H1 (cell line): ENCODE measurements at regions not wholly inside any gene's neighbourhood (a gene's known extent, or its start where the extent isn't known, plus 50 kb on each side); places are given as distances from the start of the nearest gene placed in this dataset.

Source experiments
- CTCF ChIA-PET: fragments of 300-600 bp; sonication (Branson Sonifier 250); formaldehyde crosslinking; loops from one replicate; lab custom pipeline; 2021; ENCODE audit not compliant: partially characterized antibody; lab: Charles Lee
- POLR2A ChIA-PET: fragments of 300-600 bp; sonication (Branson Sonifier 250); formaldehyde crosslinking; loops from one replicate; lab custom pipeline; 2021; ENCODE audit warnings: inconsistent platforms; ENCODE audit not compliant: partially characterized antibody; lab: Charles Lee
- DNase-seq, 2 experiments: peaks; one replicate each; pipeline versions ENCODE4 v3.0.0 to v3.0.0-alpha.2; 2010 to 2022; ENCODE audit warnings: low spot score in 2 of 2, low read depth in 1 of 2, mixed read lengths in 1 of 2
- FAIRE-seq: peaks from 2 replicates; lab custom pipeline; 2011; peaks lifted over from hg19 to GRCh38; lab: Jason Lieb, UNC
- H2AFZ ChIP-seq: 2 replicates; pipeline ENCODE4 v1.8.1; 2012; ENCODE audit warnings: low read length, inconsistent platforms
- H2AK5ac ChIP-seq: 2 replicates; pipeline ENCODE4 v1.6.1; 2013; ENCODE audit warnings: low read depth, low read length
- H2BK120ac ChIP-seq: replicated peaks from 2 replicates; pipeline ENCODE3; 2013; ENCODE audit warnings: low read depth, low read length, inconsistent platforms
- H2BK12ac ChIP-seq: 2 replicates; pipeline ENCODE4 v1.6.1; 2013; ENCODE audit warnings: low read depth, low read length
- H2BK15ac ChIP-seq: 2 replicates; pipeline ENCODE4 v1.6.1; 2013; ENCODE audit warnings: low read length
- H2BK20ac ChIP-seq: 2 replicates; pipeline ENCODE4 v1.6.1; 2013; ENCODE audit warnings: low read length
- H2BK5ac ChIP-seq: 2 replicates; pipeline ENCODE4 v1.6.1; 2013; ENCODE audit warnings: low read depth, low read length
- H3K14ac ChIP-seq: 2 replicates; pipeline ENCODE4 v1.6.1; 2013; ENCODE audit warnings: inconsistent platforms; ENCODE audit not compliant: insufficient read length
- H3K18ac ChIP-seq: 2 replicates; pipeline ENCODE4 v1.6.1; 2013; ENCODE audit warnings: low read length; ENCODE audit errors: extremely low read depth
- H3K23ac ChIP-seq: 2 replicates; pipeline ENCODE4 v1.6.1; 2013; ENCODE audit warnings: inconsistent platforms; ENCODE audit not compliant: insufficient read length
- H3K23me2 ChIP-seq: 2 replicates; pipeline ENCODE4 v1.6.1; 2013; ENCODE audit warnings: low read depth, low read length
- H3K27ac ChIP-seq: 2 replicates; pipeline ENCODE4 v1.6.1; 2011; ENCODE audit warnings: low read depth, low read length, inconsistent platforms
- H3K27me3 ChIP-seq, 4 experiments: replicated peaks in 1 of 4; 1 replicate in 1 of 4; 2 replicates in 3 of 4; pipeline versions ENCODE4 v1.6.1 to v1.8.1; 2011 to 2013; ENCODE audit warnings: low read length in 3 of 4, mild to moderate bottlenecking in 3 of 4, inconsistent platforms in 2 of 4, mixed read lengths in 2 of 4, moderate library complexity in 1 of 4; ENCODE audit not compliant: control insufficient read depth in 3 of 4, insufficient read depth in 3 of 4; ENCODE audit errors: extremely low read depth in 1 of 4
- H3K36me3 ChIP-seq, 4 experiments: 2 replicates each; pipeline versions ENCODE4 v1.6.1 to v1.8.1; 2011 to 2013; ENCODE audit warnings: mild to moderate bottlenecking in 4 of 4, low read length in 3 of 4, moderate library complexity in 2 of 4, control low read depth in 1 of 4, inconsistent platforms in 1 of 4; ENCODE audit not compliant: insufficient read depth in 4 of 4, control insufficient read depth in 2 of 4
- H3K4ac ChIP-seq: replicated peaks from 2 replicates; pipeline ENCODE3; 2013; ENCODE audit warnings: low read length, low read depth, mixed read lengths, inconsistent platforms; ENCODE audit not compliant: insufficient read length
- H3K4me1 ChIP-seq, 4 experiments: replicated peaks in 1 of 4; 1 replicate in 1 of 4; 2 replicates in 3 of 4; pipeline versions ENCODE4 v1.6.1 to v1.8.1; 2011 to 2013; ENCODE audit warnings: low read length in 3 of 4, inconsistent platforms in 2 of 4, mixed read lengths in 1 of 4; ENCODE audit not compliant: insufficient read depth in 4 of 4, control insufficient read depth in 3 of 4
- H3K4me2 ChIP-seq, 2 experiments: 2 replicates each; pipeline versions ENCODE4 v1.6.1 to v1.8.1; 2011 to 2013; ENCODE audit warnings: low read depth in 2 of 2, low read length in 2 of 2, control low read depth in 1 of 2, inconsistent platforms in 1 of 2, mild to moderate bottlenecking in 1 of 2; ENCODE audit not compliant: insufficient read depth in 1 of 2
- H3K4me3 ChIP-seq, 4 experiments: fragments of 200-600, 300-600 bp in 1 of 4; sonication (generic), shearing (Covaris generic), sonication (Bioruptor Twin) in 1 of 4; 2 replicates each; pipeline versions ENCODE4 v1.5.1 to v1.8.1; 2011 to 2016; ENCODE audit warnings: low read length in 4 of 4, low read depth in 3 of 4, control low read depth in 2 of 4, inconsistent platforms in 2 of 4, mild to moderate bottlenecking in 2 of 4, mixed read lengths in 1 of 4, moderate library complexity in 1 of 4; ENCODE audit not compliant: insufficient read depth in 2 of 4; ENCODE audit errors: extremely low read depth in 1 of 4
- H3K56ac ChIP-seq: replicated peaks from 2 replicates; pipeline ENCODE3; 2013; ENCODE audit warnings: low read depth, mild to moderate bottlenecking, mixed read lengths, low read length, inconsistent platforms; ENCODE audit not compliant: insufficient read length
- H3K79me1 ChIP-seq: 2 replicates; pipeline ENCODE4 v1.6.1; 2013; ENCODE audit warnings: low read depth, low read length, control low read depth
- H3K79me2 ChIP-seq, 2 experiments: 2 replicates each; pipeline versions ENCODE4 v1.6.1 to v1.8.1; 2012 to 2013; ENCODE audit warnings: low read length in 2 of 2, mild to moderate bottlenecking in 2 of 2, inconsistent platforms in 1 of 2; ENCODE audit not compliant: insufficient read depth in 2 of 2, control insufficient read depth in 1 of 2
- H3K9ac ChIP-seq, 4 experiments: replicated peaks in 1 of 4; 1 replicate in 1 of 4; 2 replicates in 3 of 4; pipeline versions ENCODE4 v1.6.1 to v1.8.1; 2011 to 2013; ENCODE audit warnings: low read depth in 3 of 4, low read length in 3 of 4, control low read depth in 2 of 4, mild to moderate bottlenecking in 2 of 4, moderate library complexity in 2 of 4, inconsistent platforms in 1 of 4; ENCODE audit errors: extremely low read depth in 1 of 4
- H3K9me3 ChIP-seq, 2 experiments: 2 replicates each; pipeline versions ENCODE4 v1.6.1 to v1.8.1; 2012 to 2013; ENCODE audit warnings: mild to moderate bottlenecking in 2 of 2, moderate library complexity in 2 of 2, control low read depth in 1 of 2, inconsistent platforms in 1 of 2, low read depth in 1 of 2, low read length in 1 of 2, mixed read lengths in 1 of 2; ENCODE audit not compliant: insufficient read depth in 2 of 2
- H4K20me1 ChIP-seq, 2 experiments: replicated peaks in 1 of 2; 2 replicates each; pipeline versions ENCODE3 to v1.8.1; 2011 to 2013; ENCODE audit warnings: inconsistent platforms in 2 of 2, low read length in 2 of 2, mild to moderate bottlenecking in 1 of 2; ENCODE audit not compliant: insufficient read depth in 2 of 2, control insufficient read depth in 1 of 2
- H4K5ac ChIP-seq: 2 replicates; pipeline ENCODE4 v1.6.1; 2013; ENCODE audit warnings: low read length, low read depth, mixed read lengths, inconsistent platforms; ENCODE audit not compliant: insufficient read length
- H4K8ac ChIP-seq: 2 replicates; pipeline ENCODE4 v1.8.0; 2013; ENCODE audit warnings: mild to moderate bottlenecking, moderate library complexity, low read length, inconsistent platforms; ENCODE audit not compliant: insufficient read depth; ENCODE audit errors: extremely low read depth
- H4K91ac ChIP-seq: replicated peaks from 2 replicates; pipeline ENCODE3; 2013; ENCODE audit warnings: low read length, mixed read lengths, inconsistent platforms; ENCODE audit not compliant: insufficient read length
- CBX5 ChIP-seq: fragments of 300-800, 300-1000 bp; sonication (generic); IDR thresholded peaks from 2 replicates; pipeline ENCODE4 v1.7.1; 2016; ENCODE audit warnings: antibody characterized with exemption, low read length, low read depth
- CEBPB ChIP-seq: IDR thresholded peaks from 2 replicates; pipeline ENCODE4 v1.6.1; 2012; ENCODE audit warnings: low read depth, low read length
- CHD1 ChIP-seq: IDR thresholded peaks from 2 replicates; pipeline ENCODE4 v1.6.1; 2012; ENCODE audit warnings: low read depth, low read length, improper control_type of control experiment
- CREB1 ChIP-seq: IDR thresholded peaks from 2 replicates; pipeline ENCODE4 v1.6.1; 2012; ENCODE audit warnings: inconsistent platforms
- EGR1 ChIP-seq: IDR thresholded peaks from 2 replicates; pipeline ENCODE4 v1.6.1; 2011; ENCODE audit warnings: low read depth, low read length, borderline replicate concordance
- GABPA ChIP-seq: IDR thresholded peaks from 2 replicates; pipeline ENCODE4 v1.6.1; 2011; ENCODE audit warnings: mild to moderate bottlenecking, low read length, moderate library complexity, borderline replicate concordance; ENCODE audit not compliant: insufficient read depth
- PHF8 ChIP-seq: fragments of 200-600 bp; sonication (generic); conservative IDR thresholded peaks from 2 replicates; pipeline ENCODE4 v1.7.1; 2012; ENCODE audit warnings: low read depth, mild to moderate bottlenecking, inconsistent platforms, low read length, moderate library complexity
- RBBP5 ChIP-seq: IDR thresholded peaks from 2 replicates; pipeline ENCODE4 v1.7.1; 2012; ENCODE audit warnings: low read depth, mild to moderate bottlenecking, inconsistent platforms, low read length, moderate library complexity, borderline replicate concordance
- SAP30 ChIP-seq: fragments of 300-600 bp; sonication (generic); IDR thresholded peaks from 2 replicates; pipeline ENCODE4 v1.7.1; 2012; ENCODE audit warnings: low read length, moderate library complexity, mild to moderate bottlenecking, inconsistent platforms; ENCODE audit not compliant: insufficient read depth, insufficient replicate concordance
- SIRT6 ChIP-seq: IDR thresholded peaks from one replicate; pipeline ENCODE4 v1.7.1; 2012; ENCODE audit warnings: low read length, inconsistent platforms
- SP2 ChIP-seq: IDR thresholded peaks from 2 replicates; pipeline ENCODE4 v1.6.1; 2012; ENCODE audit warnings: mild to moderate bottlenecking, low read length, inconsistent platforms
- TAF1 ChIP-seq: IDR thresholded peaks from 2 replicates; pipeline ENCODE4 v1.6.1; 2011; ENCODE audit warnings: mild to moderate bottlenecking, low read depth, low read length
- TEAD4 ChIP-seq: IDR thresholded peaks from 2 replicates; pipeline ENCODE4 v1.6.1; 2012; ENCODE audit warnings: low read depth, low read length, inconsistent platforms, mixed read lengths
- YY1 ChIP-seq: IDR thresholded peaks from 2 replicates; pipeline ENCODE4 v1.6.1; 2011; ENCODE audit warnings: low read depth, mild to moderate bottlenecking, low read length

GRCh38 chr10:128894641-128895040 is 572.4 kb upstream of the MGMT start (continued):
- no peak for TF ChIP-seq CBX5

- no peak overlapping the region for H2BK15ac ChIP-seq
- H3K4me1 ChIP-seq, result peaks cover 0 to 13% (median 4%) of the 10 kb centered on the region in 4 experiments; a peak in 5 of 7 replicates
- no peaks in the 10 kb centered on the region for H3K27me3 ChIP-seq
- H2AK5ac ChIP-seq, result no peak overlapping the region
- DNase-seq (no peak), FAIRE-seq (no peak)
- H2AFZ ChIP-seq, result no peak overlapping the region
- no peaks in the 10 kb centered on the region for H3K79me1 ChIP-seq
- no peak overlapping the region for H2BK20ac ChIP-seq
- ChIA-PET POLR2A (no interaction called here), CTCF (interaction anchor here (0.6 to 2.4 kb wide), 5 partner anchors 13 to 261 kb away, joined by 3 to 6 read pairs (median 5); no protein-coding TSS in a partner anchor)
- H3K18ac ChIP-seq, result no peak overlapping the region
- H3K9ac ChIP-seq, result no peak overlapping the region
- H3K36me3 ChIP-seq, result no peaks in the 10 kb centered on the region
- no peak overlapping the region for H3K23ac ChIP-seq
- H4K5ac ChIP-seq, result no peak overlapping the region
- H3K23me2 ChIP-seq, result no peaks in the 10 kb centered on the region; the same call in 1 of the 2 replicates
- no peak overlapping the region for H3K56ac ChIP-seq
- H2BK120ac ChIP-seq, result no peak overlapping the region
- no peaks in the 10 kb centered on the region for H3K79me2 ChIP-seq
- no peak overlapping the region for H2BK5ac ChIP-seq
- H3K9me3 ChIP-seq, result no peaks in the 10 kb centered on the region
- no peaks in the 10 kb centered on the region for H4K20me1 ChIP-seq
- no peak overlapping the region for H3K4me2 ChIP-seq
- no peak overlapping the region for H2BK12ac ChIP-seq
- no peak overlapping the region for H3K4ac ChIP-seq
- no peak overlapping the region for H3K27ac ChIP-seq
- no peak overlapping the region for H4K8ac ChIP-seq
- H4K91ac ChIP-seq, result no peak overlapping the region
- H3K14ac ChIP-seq, result no peak overlapping the region
- no peak overlapping the region for H3K4me3 ChIP-seq
- no peak for TF ChIP-seq TAF1
- TF ChIP-seq SIRT6, result no peak
- no peak for TF ChIP-seq RBBP5
- no peak for TF ChIP-seq TEAD4
- TF ChIP-seq SAP30, result no peak
- TF ChIP-seq SP2, result no peak
- TF ChIP-seq CREB1, result no peak
- TF ChIP-seq YY1, result no peak
- no peak for TF ChIP-seq CHD1
- no peak for TF ChIP-seq GABPA
- no peak for TF ChIP-seq EGR1
- no peak for TF ChIP-seq CBX5
- TF ChIP-seq CEBPB, result no peak
- TF ChIP-seq PHF8, result no peak
Measured at GRCh38 chr10:128895473-128895872, 571.6 kb upstream of the MGMT start.
